ENCODE measurements at regions not wholly inside any gene's neighbourhood (a gene's known extent, or its start where the extent isn't known, plus 50 kb on each side); places are given as distances from the start of the nearest gene placed in this dataset.

- TF ChIP-seq ZBTB5 (IDR thresholded peaks at IDR 0.05) (no peak), CTCF (IDR thresholded peaks at IDR 0.05 in 2 of 3, conservative IDR thresholded peaks at IDR 0.05 in 1 of 3; ENCODE audit: insufficient read depth in 2 of 3, low read depth in 1 of 3, low read length in 3 of 3) (no peak), REST (IDR thresholded peaks at IDR 0.05; ENCODE audit: borderline replicate concordance) (no peak), REST (CRISPR knock-in tag; IDR thresholded peaks at IDR 0.05; ENCODE audit: low read depth) (no peak), EGR1 (conservative IDR thresholded peaks at IDR 0.05) (no peak), MAX (CRISPR knock-in tag; IDR thresholded peaks at IDR 0.05) (no peak), ZBTB2 (IDR thresholded peaks at IDR 0.05) (no peak), SETDB1 (IDR thresholded peaks at IDR 0.05; ENCODE audit: low read length) (no peak), AFF4 (CRISPR knock-in tag; IDR thresholded peaks at IDR 0.05) (no peak)
These were observed 400.5 kb upstream of the ACO1 start for GRCh38 chr9:31983895-31984294.

Measured in K562 (cell line).